ENCODE measurements at regions not wholly inside any gene's neighbourhood (a gene's known extent, or its start where the extent isn't known, plus 50 kb on each side); places are given as distances from the start of the nearest gene placed in this dataset.

DNA sequence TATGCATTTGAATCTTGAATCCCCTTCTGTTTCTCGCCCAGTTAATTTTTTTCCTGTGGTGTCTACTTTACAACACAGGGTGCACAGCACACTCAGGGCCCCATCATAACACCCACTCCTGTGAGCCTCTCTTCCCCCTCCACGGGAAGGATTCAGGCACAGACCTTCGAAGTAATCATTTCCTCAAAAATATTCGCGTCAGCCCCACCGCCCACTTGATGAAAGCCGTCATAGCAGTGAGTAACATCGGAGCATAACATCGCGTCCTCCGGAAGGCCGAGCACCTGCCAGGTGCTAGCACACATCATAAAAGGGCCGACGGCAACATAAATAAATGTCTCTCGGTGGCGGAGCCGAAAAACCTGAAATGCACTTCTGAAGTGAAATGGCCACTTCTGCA, 201.7 kb upstream of the ADARB2 start:
- Histone ChIP-seq H3K4me2 (ENCODE audit: low read depth, low read length, poor library complexity, severe bottlenecking) (no peak overlapping the region), H3K9ac (ENCODE audit: low read length) (no peak overlapping the region), H2AFZ (ENCODE audit: low read depth, low read length, severe bottlenecking) (no peak overlapping the region), H3K27ac (ENCODE audit: low read depth, low read length) (no peak overlapping the region), H3K9me3 (ENCODE audit: insufficient read depth, low read length) (no peaks in the 10 kb centered on the region), H3K36me3 (ENCODE audit: low read length) (no peaks in the 10 kb centered on the region), H3K27me3 (ENCODE audit: low read length) (no peaks in the 10 kb centered on the region), H3K4me3 (ENCODE audit: insufficient read depth, low read length, poor library complexity, severe bottlenecking) (no peak overlapping the region), H3K9me2 (replicated peaks; ENCODE audit: insufficient read depth, low read length) (no peaks in the 10 kb centered on the region), H4K20me1 (ENCODE audit: low read depth, low read length) (no peaks in the 10 kb centered on the region), H3K79me2 (ENCODE audit: insufficient read depth, low read length) (no peaks in the 10 kb centered on the region), H3F3A (ENCODE audit: insufficient read depth) (no peaks in the 10 kb centered on the region)
- TF ChIP-seq, protein P1, sequence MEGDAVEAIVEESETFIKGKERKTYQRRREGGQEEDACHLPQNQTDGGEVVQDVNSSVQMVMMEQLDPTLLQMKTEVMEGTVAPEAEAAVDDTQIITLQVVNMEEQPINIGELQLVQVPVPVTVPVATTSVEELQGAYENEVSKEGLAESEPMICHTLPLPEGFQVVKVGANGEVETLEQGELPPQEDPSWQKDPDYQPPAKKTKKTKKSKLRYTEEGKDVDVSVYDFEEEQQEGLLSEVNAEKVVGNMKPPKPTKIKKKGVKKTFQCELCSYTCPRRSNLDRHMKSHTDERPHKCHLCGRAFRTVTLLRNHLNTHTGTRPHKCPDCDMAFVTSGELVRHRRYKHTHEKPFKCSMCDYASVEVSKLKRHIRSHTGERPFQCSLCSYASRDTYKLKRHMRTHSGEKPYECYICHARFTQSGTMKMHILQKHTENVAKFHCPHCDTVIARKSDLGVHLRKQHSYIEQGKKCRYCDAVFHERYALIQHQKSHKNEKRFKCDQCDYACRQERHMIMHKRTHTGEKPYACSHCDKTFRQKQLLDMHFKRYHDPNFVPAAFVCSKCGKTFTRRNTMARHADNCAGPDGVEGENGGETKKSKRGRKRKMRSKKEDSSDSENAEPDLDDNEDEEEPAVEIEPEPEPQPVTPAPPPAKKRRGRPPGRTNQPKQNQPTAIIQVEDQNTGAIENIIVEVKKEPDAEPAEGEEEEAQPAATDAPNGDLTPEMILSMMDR (IDR thresholded peaks at IDR 0.05; ENCODE audit: insufficient read depth, low read length, poor library complexity, severe bottlenecking), result no peak
- TF ChIP-seq EZH2phosphoT487 (conservative IDR thresholded peaks at IDR 0.05; ENCODE audit: low read length), result no peak

DNA sequence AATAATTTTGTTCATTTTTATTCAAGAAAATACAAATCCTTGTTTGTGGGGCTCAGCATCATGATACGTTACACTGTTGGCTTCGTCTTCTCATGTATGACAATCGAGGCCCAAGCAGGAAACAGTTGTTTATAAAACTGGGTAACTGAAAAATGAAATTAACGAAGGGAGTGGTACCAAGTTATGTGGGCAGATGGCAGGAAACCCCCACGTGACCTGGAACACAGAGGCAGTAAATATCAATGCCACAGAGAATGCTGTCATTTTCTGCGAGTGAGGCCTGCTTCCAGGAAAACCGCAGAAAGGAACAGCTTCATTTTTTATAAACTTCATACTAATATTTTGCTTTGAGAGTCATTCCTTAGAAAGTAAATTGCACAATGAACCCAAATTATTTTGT, 201.0 kb upstream of the ADARB2 start:
- no peak overlapping the region for H3K9ac ChIP-seq (ENCODE audit: low read length)
- no peaks in the 10 kb centered on the region for H4K20me1 ChIP-seq (ENCODE audit: low read depth, low read length)
- no peak overlapping the region for H2AFZ ChIP-seq (ENCODE audit: low read depth, low read length, severe bottlenecking)
- no peaks in the 10 kb centered on the region for H3K79me2 ChIP-seq (ENCODE audit: insufficient read depth, low read length)
- TF ChIP-seq, protein P1 (IDR thresholded peaks at IDR 0.05; ENCODE audit: insufficient read depth, low read length, poor library complexity, severe bottlenecking), result no peak
- TF ChIP-seq EZH2phosphoT487 (conservative IDR thresholded peaks at IDR 0.05; ENCODE audit: low read length), result no peak
- no peak overlapping the region for H3K4me2 ChIP-seq (ENCODE audit: low read depth, low read length, poor library complexity, severe bottlenecking)
- no peak overlapping the region for H3K27ac ChIP-seq (ENCODE audit: low read depth, low read length)
- no peaks in the 10 kb centered on the region for H3F3A ChIP-seq (ENCODE audit: insufficient read depth)
- H3K27me3 ChIP-seq (ENCODE audit: low read length), result no peaks in the 10 kb centered on the region
- H3K9me3 ChIP-seq (ENCODE audit: insufficient read depth, low read length), result no peaks in the 10 kb centered on the region
- H3K4me3 ChIP-seq (ENCODE audit: insufficient read depth, low read length, poor library complexity, severe bottlenecking), result no peak overlapping the region
- no peaks in the 10 kb centered on the region for H3K9me2 ChIP-seq (replicated peaks; ENCODE audit: insufficient read depth, low read length)
- no peaks in the 10 kb centered on the region for H3K36me3 ChIP-seq (ENCODE audit: low read length)

DNA sequence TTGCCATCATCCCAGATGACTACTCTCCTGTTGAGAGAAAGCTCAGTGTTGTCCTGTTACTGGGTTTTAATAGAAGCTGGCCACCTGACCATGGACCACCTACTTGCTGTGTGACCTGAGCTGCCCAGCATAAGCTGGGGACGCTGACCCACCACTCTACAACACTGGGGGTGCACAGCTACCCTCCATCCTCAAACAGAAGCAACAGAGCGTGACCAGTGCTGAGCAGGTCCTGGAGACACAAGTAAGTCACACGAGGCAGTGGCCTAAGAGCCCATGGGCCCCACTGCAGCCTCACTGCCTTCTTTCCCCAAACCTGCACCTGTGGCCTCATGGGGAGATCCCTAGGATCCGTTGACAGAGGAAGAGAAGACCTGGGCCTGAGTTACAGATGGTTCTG, 198.6 kb upstream of the ADARB2 start:
- Histone ChIP-seq H3K4me2 (ENCODE audit: low read depth, low read length, poor library complexity, severe bottlenecking) (no peak overlapping the region), H3F3A (ENCODE audit: insufficient read depth) (no peaks in the 10 kb centered on the region), H3K4me3 (ENCODE audit: insufficient read depth, low read length, poor library complexity, severe bottlenecking) (no peak overlapping the region), H3K79me2 (ENCODE audit: insufficient read depth, low read length) (no peaks in the 10 kb centered on the region), H3K27ac (ENCODE audit: low read depth, low read length) (no peak overlapping the region), H3K27me3 (ENCODE audit: low read length) (no peaks in the 10 kb centered on the region), H3K36me3 (ENCODE audit: low read length) (no peaks in the 10 kb centered on the region), H3K9ac (ENCODE audit: low read length) (no peak overlapping the region), H3K9me3 (ENCODE audit: insufficient read depth, low read length) (no peaks in the 10 kb centered on the region), H2AFZ (ENCODE audit: low read depth, low read length, severe bottlenecking) (no peak overlapping the region), H4K20me1 (ENCODE audit: low read depth, low read length) (no peaks in the 10 kb centered on the region), H3K9me2 (replicated peaks; ENCODE audit: insufficient read depth, low read length) (no peaks in the 10 kb centered on the region)
- TF ChIP-seq EZH2phosphoT487 (conservative IDR thresholded peaks at IDR 0.05; ENCODE audit: low read length), result no peak
- TF ChIP-seq, protein P1 (IDR thresholded peaks at IDR 0.05; ENCODE audit: insufficient read depth, low read length, poor library complexity, severe bottlenecking), result no peak

Measured in SU-DHL-6 (cell line).